Dendritic cell treated with granulocyte-macrophage colony-stimulating factor and Interleukin-4, amounts not matched to agents 40 ng/mL and 50 ng/mL, for 4 days (primary cell): ENCODE measurements at regions not wholly inside any gene's neighbourhood (a gene's known extent, or its start where the extent isn't known, plus 50 kb on each side); places are given as distances from the start of the nearest gene placed in this dataset.

Experiments
- H3K27ac Mint-ChIP-seq: one replicate; pipeline ENCODE4 v1.8.0; 2022; ENCODE audit warnings: mild to moderate bottlenecking, mixed read lengths
- H3K27me3 Mint-ChIP-seq: one replicate; pipeline ENCODE4 v1.8.0; 2022; ENCODE audit warnings: mild to moderate bottlenecking, mixed read lengths
- H3K36me3 Mint-ChIP-seq: one replicate; pipeline ENCODE4 v1.8.0; 2022; ENCODE audit warnings: low read depth, mixed read lengths
- H3K4me1 Mint-ChIP-seq: one replicate; pipeline ENCODE4 v1.8.0; 2022; ENCODE audit warnings: low read depth, mixed read lengths
- H3K4me3 Mint-ChIP-seq: one replicate; pipeline ENCODE4 v1.8.0; 2022; ENCODE audit warnings: mild to moderate bottlenecking, moderate library complexity, mixed read lengths
- H3K9me3 Mint-ChIP-seq: one replicate; pipeline ENCODE4 v1.8.0; 2022; ENCODE audit warnings: mixed read lengths
- intact Hi-C: fragments of 100-400 bp; cut with micrococcal nuclease; formaldehyde crosslinking; loops from one replicate; pipeline ENCODE4 v1.15.0; 2022

DNA sequence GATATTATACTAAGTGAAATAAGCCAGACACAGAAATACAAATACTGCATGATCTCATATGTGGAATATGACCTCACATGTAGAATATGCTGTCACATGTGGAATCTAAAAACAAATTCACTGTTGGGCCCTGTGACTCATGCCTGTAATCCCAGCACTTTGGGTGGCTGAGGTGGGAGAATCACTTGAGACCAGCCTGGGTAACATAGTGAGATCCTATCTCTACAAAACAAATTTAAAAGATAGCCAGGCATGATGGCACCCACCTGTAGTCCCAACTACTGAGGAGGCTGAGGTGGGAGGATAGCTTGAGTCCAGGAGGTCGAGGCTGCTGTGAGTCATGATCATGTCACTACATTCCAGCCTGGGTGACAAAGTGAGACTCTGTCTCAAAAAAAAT, 160.3 kb downstream of the PTEN start:
- Mint-ChIP-seq H3K4me3 (no peak overlapping the region), H3K9me3 (no peaks in the 10 kb centered on the region), H3K27me3 (no peaks in the 10 kb centered on the region), H3K36me3 (no peaks in the 10 kb centered on the region), H3K4me1 (peaks cover 37% of the 10 kb centered on the region), H3K27ac (no peak overlapping the region)
- intact Hi-C loops: no loop called here

DNA sequence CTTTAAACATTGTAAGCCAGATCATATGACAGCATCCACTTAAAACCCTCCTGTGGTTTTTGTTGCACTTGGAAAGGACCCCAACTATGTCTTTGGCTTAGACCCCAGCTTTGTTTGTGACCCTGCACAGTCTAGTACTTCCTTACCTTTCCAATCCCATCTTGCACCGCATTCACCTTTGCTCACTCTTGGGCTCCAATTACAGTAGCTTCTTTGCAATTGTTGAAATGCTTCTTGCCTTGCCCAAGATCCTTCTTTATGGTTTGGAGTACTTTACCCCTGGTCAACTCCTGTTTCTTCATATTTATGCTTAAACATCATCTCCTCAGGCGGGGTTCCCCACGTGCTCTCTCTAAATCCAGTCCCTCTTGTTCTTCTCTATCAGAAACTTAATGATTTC, 162.6 kb downstream of the PTEN start:
- intact Hi-C loops: loop anchor here (5.0 kb wide), 1 partner anchor 41 kb away; no protein-coding TSS in a partner anchor
- H3K9me3 Mint-ChIP-seq: no peaks in the 10 kb centered on the region
- no peaks in the 10 kb centered on the region for H3K27me3 Mint-ChIP-seq
- no peak overlapping the region for H3K4me3 Mint-ChIP-seq
- no peaks in the 10 kb centered on the region for H3K36me3 Mint-ChIP-seq
- H3K27ac Mint-ChIP-seq: no peak overlapping the region
- H3K4me1 Mint-ChIP-seq: peaks cover 37% of the 10 kb centered on the region

DNA sequence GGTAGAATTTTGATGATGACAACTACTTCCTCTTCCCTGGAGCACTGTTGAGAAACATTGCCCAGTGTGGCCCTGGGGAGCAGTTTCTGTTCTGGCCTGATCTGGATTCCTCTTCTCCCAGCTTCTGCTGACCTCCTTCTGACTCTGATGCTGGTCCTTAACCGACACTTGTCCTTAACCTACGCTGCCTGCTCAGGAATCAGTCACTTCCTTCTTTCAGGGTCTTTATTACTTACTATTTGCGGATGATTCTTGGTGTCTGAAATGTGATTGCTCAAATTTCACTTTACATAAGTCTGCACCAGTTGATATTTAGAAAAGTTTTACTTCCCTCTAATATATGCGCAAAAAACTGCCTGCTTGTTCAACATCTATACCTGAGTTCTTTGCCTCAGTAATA, 164.1 kb downstream of the PTEN start:
- Mint-ChIP-seq H3K4me1 (peaks cover 32% of the 10 kb centered on the region), H3K9me3 (no peaks in the 10 kb centered on the region), H3K36me3 (no peaks in the 10 kb centered on the region), H3K27ac (peak overlapping the region; percentile 31), H3K4me3 (no peak overlapping the region), H3K27me3 (no peaks in the 10 kb centered on the region)
- intact Hi-C loops: loop anchor here (5.0 kb wide), 1 partner anchor 40 kb away; no protein-coding TSS in a partner anchor

DNA sequence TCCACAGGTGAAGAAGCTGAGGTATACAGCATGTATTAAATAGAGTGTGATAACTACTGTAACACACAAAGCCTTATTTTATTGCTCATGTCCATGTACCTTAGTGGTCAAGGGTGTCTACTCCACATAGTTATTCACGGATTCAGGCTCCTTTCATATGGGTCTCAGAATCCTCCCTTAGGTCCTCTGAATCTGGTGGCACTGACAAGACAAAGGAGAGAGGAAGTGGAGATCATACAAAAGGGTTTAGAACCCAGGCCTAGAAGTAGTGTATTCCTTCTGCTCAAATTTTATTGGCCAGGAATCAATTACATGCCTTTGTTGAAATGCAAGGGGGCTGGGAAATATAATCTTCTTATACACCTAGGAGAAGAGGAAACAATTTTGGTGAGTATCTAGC, 164.6 kb downstream of the PTEN start:
- Mint-ChIP-seq H3K27me3 (no peaks in the 10 kb centered on the region), H3K4me3 (no peak overlapping the region), H3K9me3 (no peaks in the 10 kb centered on the region), H3K4me1 (peaks cover 32% of the 10 kb centered on the region), H3K27ac (peak overlapping the region; percentile 31), H3K36me3 (no peaks in the 10 kb centered on the region)
- intact Hi-C loops: loop anchor here (5.0 kb wide), 1 partner anchor 39 kb away; no protein-coding TSS in a partner anchor

DNA sequence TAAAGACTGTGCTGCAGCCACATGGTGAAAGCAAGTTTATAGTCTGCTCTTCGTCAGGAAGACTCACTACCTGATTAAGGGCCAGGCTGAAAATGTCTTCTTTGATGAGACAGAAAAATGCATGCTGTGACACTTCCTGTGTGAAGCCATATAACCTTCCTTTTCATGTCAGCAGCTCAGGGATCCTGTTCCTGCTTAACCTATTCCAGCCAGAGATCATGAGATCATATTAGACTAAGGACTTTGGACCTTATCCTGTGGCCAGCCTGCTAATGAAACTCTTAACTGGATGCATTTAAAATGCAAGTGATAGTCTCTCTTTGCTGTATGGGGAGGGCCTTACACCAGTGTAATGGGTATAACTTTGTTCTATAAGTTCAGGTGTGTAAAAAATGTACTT, 165.2 kb downstream of the PTEN start:
- intact Hi-C loops: loop anchor here (5.0 kb wide), 1 partner anchor 39 kb away; no protein-coding TSS in a partner anchor
- Mint-ChIP-seq H3K27ac (no peak overlapping the region), H3K27me3 (no peaks in the 10 kb centered on the region), H3K4me1 (peaks cover 32% of the 10 kb centered on the region), H3K9me3 (no peaks in the 10 kb centered on the region), H3K4me3 (no peak overlapping the region), H3K36me3 (no peaks in the 10 kb centered on the region)

DNA sequence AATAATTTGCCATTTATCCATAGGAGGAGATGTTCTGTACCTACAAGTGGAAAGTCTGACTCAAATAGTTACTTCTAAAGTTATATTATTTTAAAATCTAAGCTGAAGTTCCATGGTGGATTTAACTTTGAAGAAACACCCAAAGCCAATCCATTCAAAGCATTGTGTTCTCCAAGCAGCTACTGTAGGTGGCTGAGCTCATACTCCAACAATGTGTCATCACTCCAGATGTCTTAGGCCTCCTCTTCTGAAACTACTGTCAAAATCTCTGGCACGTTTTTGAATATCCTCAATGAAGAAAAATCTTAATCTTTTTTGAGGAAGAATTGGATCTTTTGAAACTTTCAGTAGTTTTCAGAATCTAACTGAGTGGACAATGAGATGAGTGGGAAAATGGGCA, 169.1 kb downstream of the PTEN start:
- Mint-ChIP-seq H3K27ac (no peak overlapping the region), H3K27me3 (no peaks in the 10 kb centered on the region), H3K9me3 (no peaks in the 10 kb centered on the region), H3K36me3 (no peaks in the 10 kb centered on the region), H3K4me3 (no peak overlapping the region), H3K4me1 (peaks cover 23% of the 10 kb centered on the region)
- intact Hi-C loops: no loop called here

DNA sequence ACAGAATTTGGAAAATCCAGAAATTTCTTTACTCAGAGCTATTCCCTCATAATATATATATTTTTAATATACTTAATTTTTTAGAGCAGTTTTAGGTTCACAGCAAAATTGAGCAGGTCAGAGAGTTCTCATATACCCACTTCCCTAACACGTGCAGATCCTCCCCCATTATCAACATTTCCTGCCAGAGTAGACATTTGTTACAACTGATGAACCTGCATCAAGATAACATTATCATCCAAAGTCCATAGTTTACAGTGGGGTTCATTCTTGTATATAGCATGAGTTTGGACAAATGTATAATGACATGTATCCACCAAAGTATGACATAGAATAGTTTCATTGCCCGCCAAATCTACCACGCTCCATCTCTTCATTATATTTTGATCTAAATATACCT, 170.0 kb downstream of the PTEN start:
- H3K27me3 Mint-ChIP-seq: no peaks in the 10 kb centered on the region
- H3K4me1 Mint-ChIP-seq: peaks cover 19% of the 10 kb centered on the region
- H3K4me3 Mint-ChIP-seq: no peak overlapping the region
- intact Hi-C loops: no loop called here
- no peaks in the 10 kb centered on the region for H3K36me3 Mint-ChIP-seq
- no peaks in the 10 kb centered on the region for H3K9me3 Mint-ChIP-seq
- no peak overlapping the region for H3K27ac Mint-ChIP-seq

DNA sequence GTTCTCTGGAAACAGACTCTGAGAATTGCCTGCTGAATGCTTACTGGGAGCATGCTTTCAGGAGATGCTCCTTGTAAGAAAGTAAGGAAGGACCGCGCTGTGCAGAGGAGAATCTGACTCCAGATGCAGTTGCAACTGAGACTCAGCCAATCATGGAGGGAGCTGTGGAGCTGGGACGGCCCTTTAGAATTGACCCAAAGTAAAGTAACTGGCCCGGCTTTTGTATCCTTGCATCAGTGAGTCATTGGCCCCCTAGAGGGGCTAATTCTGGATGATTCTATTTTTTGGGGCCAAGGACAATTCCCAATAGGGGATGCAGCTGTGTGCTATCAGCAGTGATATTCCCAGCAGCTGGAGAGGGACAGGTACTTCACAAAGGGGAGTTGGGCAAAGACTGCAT, 170.4 kb downstream of the PTEN start:
- intact Hi-C loops: no loop called here
- Mint-ChIP-seq H3K4me1 (peaks cover 19% of the 10 kb centered on the region), H3K36me3 (no peaks in the 10 kb centered on the region), H3K27ac (no peak overlapping the region), H3K27me3 (no peaks in the 10 kb centered on the region), H3K4me3 (no peak overlapping the region), H3K9me3 (no peaks in the 10 kb centered on the region)

DNA sequence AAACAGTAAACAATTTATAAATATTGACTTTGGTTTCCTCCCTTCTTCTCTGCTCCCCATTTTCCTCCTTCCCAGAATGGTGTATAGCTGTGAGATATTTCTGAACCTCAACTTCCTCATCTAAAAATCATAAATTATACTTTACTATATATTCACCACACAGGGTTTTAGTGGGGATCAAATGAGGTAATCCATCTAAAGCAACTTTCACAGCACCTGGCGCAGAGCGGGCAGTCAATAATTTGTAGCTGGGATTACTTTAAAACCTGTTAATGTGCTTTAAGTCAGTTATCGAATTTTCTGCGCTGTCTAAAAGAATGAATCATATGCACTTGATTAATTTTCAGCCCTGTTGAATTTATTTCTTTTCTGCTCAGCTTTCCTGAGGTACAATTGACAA, 172.7 kb downstream of the PTEN start:
- intact Hi-C loops: no loop called here
- H3K27ac Mint-ChIP-seq: no peak overlapping the region
- no peaks in the 10 kb centered on the region for H3K27me3 Mint-ChIP-seq
- H3K4me3 Mint-ChIP-seq: no peak overlapping the region
- H3K9me3 Mint-ChIP-seq: no peaks in the 10 kb centered on the region
- peaks cover 32% of the 10 kb centered on the region for H3K4me1 Mint-ChIP-seq
- no peaks in the 10 kb centered on the region for H3K36me3 Mint-ChIP-seq

DNA sequence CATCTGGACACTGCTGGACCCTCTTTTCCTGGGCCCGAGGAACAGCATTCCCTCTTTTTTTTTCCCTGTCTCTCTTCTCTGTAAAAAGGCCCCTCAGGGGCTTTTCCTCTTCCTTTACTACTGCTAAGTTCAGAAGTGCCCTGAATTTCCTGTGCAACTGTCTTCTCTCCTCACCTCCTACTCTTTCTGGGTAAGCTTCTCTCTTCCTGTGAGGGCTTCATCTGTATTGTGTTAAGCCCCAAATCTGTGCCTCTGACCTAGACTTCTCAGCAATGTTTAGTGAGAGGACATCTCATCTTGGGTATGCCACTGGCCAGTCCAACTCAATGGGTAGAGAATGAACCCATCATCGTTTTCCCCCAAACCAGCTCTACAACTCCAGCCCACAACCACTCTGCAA, 174.2 kb downstream of the PTEN start:
- H3K36me3 Mint-ChIP-seq: no peaks in the 10 kb centered on the region
- H3K4me3 Mint-ChIP-seq: no peak overlapping the region
- no peaks in the 10 kb centered on the region for H3K9me3 Mint-ChIP-seq
- H3K27me3 Mint-ChIP-seq: no peaks in the 10 kb centered on the region
- no peak overlapping the region for H3K27ac Mint-ChIP-seq
- peaks cover 43% of the 10 kb centered on the region for H3K4me1 Mint-ChIP-seq
- intact Hi-C loops: no loop called here

DNA sequence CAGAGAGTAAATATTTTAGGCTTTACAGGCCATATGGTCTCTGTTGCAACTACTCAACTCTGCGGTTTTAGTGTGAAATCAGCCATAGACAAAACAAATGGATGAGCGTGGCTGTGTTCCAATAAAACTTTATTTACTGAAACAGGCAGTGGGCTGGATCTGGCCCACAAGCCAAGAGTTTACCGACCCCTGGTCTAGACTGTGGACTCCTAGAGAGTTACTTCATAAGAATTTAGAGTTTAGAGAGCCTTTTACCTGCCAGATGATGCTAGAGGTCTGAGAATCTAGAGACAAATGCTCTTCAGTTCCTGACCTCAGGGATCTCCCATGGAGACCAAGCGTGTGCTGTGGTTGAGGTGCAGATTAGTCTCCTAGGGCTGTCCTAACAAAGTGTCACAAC, 174.8 kb downstream of the PTEN start:
- Mint-ChIP-seq H3K36me3 (no peaks in the 10 kb centered on the region), H3K4me1 (peaks cover 50% of the 10 kb centered on the region), H3K27ac (no peak overlapping the region), H3K4me3 (no peak overlapping the region), H3K9me3 (no peaks in the 10 kb centered on the region), H3K27me3 (no peaks in the 10 kb centered on the region)
- intact Hi-C loops: no loop called here

DNA sequence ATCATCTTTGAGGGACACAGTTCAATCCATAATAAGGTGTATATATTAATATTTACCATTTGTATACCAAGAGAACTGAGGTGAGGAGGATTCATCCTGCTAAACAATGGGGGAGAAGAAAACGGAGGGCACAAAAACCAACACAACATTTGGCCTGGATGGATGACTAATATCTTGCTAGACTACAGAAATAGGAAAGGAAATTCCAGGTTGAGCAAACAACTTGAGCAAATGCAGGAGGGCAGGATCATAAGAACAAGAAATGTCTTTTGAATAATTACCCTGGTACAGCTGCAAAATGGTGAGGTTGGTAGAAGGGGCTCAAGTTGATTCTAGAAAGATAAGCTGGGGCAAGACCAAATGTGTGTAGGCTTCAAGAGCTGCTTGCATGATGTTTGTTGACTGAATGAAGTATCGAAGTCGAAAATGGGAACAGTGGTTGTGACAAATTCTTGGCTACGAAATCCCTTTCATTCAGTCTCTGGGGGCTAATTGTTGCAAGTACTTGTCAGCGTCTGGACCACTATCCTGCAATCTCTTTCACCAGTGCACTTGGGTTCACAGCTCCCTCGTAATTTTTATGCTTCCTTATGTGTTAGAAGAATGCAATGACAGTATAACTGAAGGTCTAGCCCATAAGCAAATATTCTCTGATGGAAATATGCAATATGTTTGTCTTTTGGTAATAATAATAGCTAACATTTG, 176.2 kb downstream of the PTEN start:
- Mint-ChIP-seq H3K4me3 (no peak overlapping the region), H3K27ac (no peak overlapping the region), H3K27me3 (no peaks in the 10 kb centered on the region), H3K9me3 (no peaks in the 10 kb centered on the region), H3K4me1 (peaks cover 54% of the 10 kb centered on the region), H3K36me3 (no peaks in the 10 kb centered on the region)
- intact Hi-C loops: loop anchor here (10.0 kb wide), 1 partner anchor 65 kb away; no protein-coding TSS in a partner anchor

DNA sequence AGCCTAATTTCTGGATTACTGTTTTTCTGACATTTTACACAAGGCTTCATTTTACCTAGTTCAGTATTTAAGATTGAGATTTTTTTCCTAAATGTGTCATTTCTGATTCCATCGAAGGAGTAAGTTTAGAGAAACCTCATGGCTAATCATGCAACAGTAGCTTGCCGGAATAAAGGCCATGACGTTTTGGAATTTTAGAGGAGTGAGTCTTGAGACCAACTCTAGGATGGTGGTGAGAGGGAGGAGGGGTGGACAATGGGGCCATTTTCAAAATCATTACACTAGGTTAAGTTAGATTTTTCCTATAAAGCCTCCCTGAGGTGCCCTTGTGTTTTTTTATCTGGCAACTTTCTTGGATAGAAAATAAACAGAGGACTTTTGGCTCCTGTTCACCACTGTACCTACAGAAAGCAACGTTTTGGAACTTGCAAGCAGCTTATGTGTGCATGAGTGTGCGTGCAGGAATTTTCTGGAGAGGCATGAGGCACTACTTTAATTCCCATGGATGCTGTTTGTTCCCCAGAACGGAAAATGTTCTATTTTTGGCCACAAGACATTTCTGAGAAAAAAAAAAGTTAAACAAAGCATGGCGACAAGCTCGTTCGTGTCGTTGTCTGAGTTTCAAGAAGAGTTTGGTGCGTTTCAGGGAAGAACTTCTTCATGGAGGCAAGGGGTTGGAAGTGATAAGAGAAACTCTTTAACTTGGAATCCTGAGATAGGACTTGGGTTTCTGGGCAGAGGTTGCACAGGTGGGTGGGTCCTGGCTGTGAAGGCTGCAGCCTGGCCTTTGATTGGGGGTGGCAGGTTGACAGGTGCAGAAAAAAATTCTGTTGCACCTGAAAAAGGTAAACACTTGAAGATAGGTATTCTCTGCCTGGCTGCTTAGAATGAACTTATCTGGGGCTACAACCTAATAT, 178.1 kb downstream of the PTEN start:
- no peaks in the 10 kb centered on the region for H3K27me3 Mint-ChIP-seq

More for the DNA sequence above, 178.1 kb downstream of the PTEN start:
- Mint-ChIP-seq H3K4me1 (peaks cover 65% of the 10 kb centered on the region), H3K4me3 (no peak overlapping the region), H3K36me3 (no peaks in the 10 kb centered on the region), H3K9me3 (no peaks in the 10 kb centered on the region), H3K27ac (no peak overlapping the region)
- intact Hi-C loops: loop anchor here (10.0 kb wide), 1 partner anchor 63 kb away; no protein-coding TSS in a partner anchor
